ENCODE measurements at regions not wholly inside any gene's neighbourhood (a gene's known extent, or its start where the extent isn't known, plus 50 kb on each side); places are given as distances from the start of the nearest gene placed in this dataset.
"Not testable (repeated sequence)": the region's sequence is repeated elsewhere in the genome, so short reads cannot be mapped to it uniquely, and the experiment has no call there.

GRCh38 chr15:31433091-31433490, 106.5 kb downstream of the KLF13 start:
- no peak for DNase-seq (ENCODE audit: extremely low spot score, insufficient read length, low read depth)
- FAIRE-seq, result no peak

DNA sequence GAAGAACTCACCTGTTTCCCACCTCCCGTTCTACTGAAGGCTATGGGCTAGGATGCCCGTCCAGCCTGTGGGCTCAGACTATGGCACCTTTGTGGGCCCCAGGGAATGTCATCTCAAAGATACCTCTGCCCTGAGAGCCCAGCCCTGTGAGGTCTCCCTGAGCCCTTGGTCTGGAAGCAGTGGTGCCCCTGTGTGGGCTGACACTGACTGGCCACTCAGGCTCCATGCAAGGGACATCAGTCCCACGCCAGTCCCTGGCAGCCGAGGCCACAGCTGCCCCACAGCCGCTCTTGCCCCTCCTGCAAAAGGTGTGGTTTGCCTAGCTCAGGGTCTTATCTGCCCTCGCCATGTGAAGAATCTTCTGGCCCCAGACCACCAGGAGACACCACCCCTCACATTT, 106.9 kb downstream of the KLF13 start:
- FAIRE-seq, result no peak

GRCh38 chr15:31434275-31434587, 107.6 kb downstream of the KLF13 start:
- DNase-seq (ENCODE audit: extremely low spot score, insufficient read length, low read depth) (no peak), FAIRE-seq (no peak)

More for the DNA sequence above, 106.9 kb downstream of the KLF13 start:
- no peak for DNase-seq (ENCODE audit: extremely low spot score, insufficient read length, low read depth)

DNA sequence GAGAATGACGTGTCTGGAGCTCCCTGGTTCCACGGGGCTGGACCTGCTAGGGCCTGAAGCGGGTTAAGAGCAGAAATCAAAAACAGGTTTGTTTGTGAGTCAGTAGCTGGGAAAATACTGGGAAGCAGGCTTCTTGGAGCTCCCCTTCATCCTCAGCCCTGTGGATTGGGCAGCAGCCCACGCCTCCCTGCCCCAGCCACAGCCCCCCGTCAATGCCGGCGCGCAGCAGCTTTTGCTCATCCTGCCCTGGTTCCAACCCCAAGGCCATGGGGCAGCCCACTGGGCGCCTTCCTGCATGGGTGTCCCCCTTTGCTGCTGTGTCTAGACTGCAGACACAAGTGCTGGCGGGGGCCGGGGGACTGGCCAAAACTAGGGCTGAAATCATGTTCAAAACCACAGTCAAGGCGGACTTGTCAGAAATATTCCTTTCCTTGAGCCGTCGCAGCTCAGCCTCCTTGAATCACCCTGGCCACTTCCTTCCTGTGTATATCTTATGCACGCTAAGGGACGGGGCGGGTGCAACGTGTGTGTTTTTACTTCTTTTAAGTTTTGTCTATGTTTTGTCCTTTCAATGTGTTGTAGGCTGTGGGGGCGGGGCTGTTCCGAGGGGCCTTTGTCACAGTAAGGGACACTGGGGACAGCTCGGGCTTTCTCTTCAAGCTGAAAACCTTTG, 108.1 kb downstream of the KLF13 start:
- FAIRE-seq (no peak), DNase-seq (ENCODE audit: extremely low spot score, insufficient read length, low read depth) (no peak)

- FAIRE-seq, result peak; percentile 100
Measured at GRCh38 chr15:31435261-31435911, 108.8 kb downstream of the KLF13 start.

DNA sequence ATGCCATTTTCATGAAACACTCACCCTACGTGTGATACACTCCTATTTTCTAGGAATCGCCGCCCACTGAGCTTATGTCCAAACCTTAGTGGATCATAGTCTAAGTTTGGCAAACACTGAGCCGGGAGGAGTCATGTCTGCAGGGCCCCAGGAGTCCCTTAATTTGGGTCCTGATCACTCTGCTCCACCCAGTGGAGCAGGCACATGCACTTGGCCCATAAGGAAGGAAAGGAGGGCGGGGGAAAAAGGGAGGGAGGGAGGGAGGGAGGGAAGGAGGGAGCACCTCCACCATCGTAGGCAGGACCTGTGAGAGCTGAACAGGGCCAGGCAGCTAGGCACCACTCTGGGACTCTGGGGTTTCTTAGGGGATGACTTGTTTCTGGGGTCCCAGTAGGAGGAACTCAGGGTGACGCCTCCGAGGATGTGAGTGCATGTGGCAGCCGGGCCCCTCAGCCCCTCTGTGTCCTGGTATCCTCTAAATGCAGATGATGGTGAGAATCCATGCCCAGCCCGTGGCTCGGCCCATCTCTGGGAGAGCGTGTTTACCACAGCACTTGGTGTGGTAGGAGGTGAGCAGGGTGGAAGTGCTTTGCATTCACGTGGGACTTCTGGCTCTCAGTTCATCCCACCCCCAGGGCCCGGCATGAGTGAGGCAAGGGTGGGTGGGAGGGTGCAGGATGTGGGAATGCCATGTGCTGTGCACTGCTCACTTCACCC, 109.4 kb downstream of the KLF13 start:
- DNase-seq (ENCODE audit: extremely low spot score, insufficient read length, low read depth) (no peak), FAIRE-seq (no peak)

More at GRCh38 chr15:31435261-31435911, 108.8 kb downstream of the KLF13 start:
- peak; percentile 68 for DNase-seq (ENCODE audit: extremely low spot score, insufficient read length, low read depth)

DNA sequence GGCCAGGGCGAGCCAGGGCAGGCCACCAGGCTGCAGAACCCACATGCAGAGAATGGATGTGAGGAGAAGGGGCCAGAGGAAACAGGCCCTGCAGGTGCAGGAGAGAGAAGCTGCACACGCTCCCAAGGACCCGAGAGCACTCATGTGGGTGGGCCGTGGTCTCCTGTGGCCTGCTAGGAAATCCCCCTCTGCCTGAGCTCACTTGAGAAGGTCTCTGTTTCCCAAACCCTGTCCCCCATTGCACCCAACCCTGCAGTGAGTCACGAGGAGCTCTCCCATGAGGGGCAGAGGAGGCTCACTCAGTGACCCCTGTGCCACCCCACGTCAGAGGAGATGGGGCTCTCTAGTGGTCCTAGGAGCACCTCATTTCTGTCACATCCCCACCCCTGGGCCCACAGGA, 111.1 kb downstream of the KLF13 start:
- no peak for DNase-seq (ENCODE audit: extremely low spot score, insufficient read length, low read depth)
- FAIRE-seq, result peak; percentile 83

GRCh38 chr15:31438601-31439265, 112.1 kb downstream of the KLF13 start:
- DNase-seq (ENCODE audit: extremely low spot score, insufficient read length, low read depth) (no peak), FAIRE-seq (peak; percentile 24)

- DNase-seq (ENCODE audit: extremely low spot score, insufficient read length, low read depth), result no peak
- peak; percentile 68 for FAIRE-seq
Measured at GRCh38 chr15:31439328-31439727, 112.7 kb downstream of the KLF13 start.

DNA sequence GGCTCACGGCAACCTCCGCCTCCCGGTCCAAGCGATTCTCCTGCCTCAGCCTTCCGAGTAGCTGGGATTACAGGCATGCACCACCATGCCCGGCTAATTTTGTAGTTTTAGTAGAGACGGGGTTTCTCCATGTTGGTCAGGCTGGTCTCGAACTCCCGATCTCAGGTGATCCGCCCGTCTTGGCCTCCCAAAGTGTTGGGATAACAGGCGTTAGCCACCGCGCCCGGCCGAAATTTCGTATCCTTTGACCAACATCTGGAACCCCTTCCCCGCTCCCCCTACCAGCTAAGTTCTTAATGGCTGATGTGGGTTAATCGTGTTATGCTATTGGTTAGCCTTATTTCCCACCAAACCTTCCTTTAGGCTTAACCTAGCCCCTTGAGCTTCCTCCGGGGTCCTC, 113.6 kb downstream of the KLF13 start:
- not testable (repeated sequence) for DNase-seq (ENCODE audit: extremely low spot score, insufficient read length, low read depth); FAIRE-seq

DNA sequence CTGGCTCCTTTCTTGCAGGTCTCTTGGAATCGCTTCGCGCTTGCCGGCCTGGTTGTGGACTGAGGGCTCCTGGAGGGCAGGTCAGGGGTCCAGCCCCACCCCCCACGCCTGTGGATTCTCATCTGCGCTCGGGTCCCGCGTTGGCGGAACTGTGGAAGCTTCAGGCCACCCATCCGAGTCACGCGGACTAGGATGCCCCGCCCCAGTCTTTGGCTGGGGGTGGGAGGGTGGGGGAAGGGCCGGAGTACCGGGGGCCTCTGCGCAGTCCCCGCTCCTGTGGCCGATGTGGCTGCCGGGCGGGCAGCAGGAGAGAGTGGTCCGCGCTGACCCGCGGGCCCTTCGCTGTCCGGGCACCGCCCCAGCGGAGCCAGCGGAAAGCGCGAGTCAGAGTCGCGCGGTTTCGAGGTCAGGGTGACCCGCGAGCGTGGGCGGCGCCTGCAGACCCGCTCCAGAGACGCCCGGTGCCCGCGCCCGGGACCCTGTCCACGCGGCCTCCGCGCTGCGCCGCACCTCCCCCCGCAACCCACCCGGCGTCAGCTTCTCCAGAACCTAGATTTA, 114.2 kb downstream of the KLF13 start:
- no peak for FAIRE-seq
- DNase-seq (ENCODE audit: extremely low spot score, insufficient read length, low read depth), result no peak

DNA sequence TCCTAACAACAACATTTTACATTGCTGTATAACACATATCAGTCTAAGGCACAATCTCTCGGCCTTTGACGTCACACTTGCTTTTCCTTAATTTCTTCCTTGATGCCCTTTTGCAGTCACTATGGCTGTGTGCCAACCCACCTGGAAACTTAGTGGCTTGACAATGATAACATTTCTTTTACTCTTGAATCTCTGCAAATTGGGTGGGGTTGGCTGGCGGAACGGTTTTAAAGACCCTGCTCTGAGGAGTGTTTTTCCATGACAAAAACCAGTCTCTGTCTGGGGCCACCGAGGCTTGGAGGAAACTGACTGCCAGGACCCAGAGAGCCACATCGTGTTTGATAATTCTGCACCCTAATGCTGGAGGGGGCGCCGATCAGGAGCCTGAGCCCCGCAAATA, 115.6 kb downstream of the KLF13 start:
- FAIRE-seq, result no peak
- no peak for DNase-seq (ENCODE audit: extremely low spot score, insufficient read length, low read depth)

DNA sequence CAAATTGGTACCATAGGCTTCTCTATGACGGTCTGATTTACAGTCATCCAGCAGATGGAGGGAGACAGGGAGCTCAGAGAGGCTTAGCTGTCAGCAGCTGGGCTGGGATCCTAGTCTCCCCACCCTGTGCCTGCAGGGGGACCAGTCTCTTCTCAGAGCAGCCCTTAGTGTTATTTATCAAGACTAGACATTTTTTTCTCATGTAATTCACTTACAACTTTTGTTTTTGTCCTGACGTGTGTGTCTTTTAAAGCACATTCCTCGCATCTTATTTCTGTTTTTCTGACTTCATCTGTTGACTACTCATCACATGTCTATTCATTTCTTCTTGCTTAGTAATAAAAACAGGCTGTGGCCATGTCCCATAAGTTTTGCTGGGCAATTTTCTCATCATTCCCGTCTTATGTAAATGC, 116.1 kb downstream of the KLF13 start:
- DNase-seq (ENCODE audit: extremely low spot score, insufficient read length, low read depth) (no peak), FAIRE-seq (peak; percentile 52)

DNA sequence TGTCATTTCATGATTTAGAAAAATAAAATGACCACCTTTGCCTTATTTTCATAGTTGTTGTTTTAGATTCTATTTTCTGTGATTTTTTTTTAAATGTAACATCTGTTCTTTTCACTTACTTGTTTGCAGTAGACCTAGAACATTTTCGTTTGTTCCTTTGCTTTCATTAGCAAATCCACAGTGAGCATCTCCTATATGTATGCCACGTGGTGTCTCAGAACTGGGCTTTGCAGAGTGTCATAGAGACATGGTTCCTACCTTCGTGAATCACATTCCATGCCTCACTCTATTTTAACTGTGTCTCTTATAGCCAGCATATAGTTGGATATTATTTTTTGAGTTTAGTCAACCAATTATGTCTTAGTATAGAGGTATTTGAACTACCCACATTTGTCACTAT, 118.2 kb downstream of the KLF13 start:
- no peak for DNase-seq (ENCODE audit: extremely low spot score, insufficient read length, low read depth)
- peak; percentile 15 for FAIRE-seq

DNA sequence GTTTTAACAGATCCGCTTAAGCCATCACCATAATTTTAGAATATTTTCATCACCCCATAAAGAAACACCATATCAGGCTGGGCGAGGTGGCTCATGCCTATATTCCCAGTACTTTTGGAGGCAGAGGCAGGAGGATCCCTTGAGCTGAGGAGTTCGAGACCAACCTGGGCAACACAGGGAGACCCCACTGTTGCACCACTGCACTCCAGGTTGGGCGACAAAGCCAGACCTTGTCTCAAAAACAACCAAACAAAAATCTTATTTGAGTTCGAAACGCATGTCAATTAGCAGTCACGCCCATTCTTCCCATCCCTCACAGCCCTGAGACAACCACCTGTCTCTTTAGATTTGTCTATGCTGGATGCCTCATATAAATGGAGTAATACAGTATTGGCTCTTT, 119.9 kb downstream of the KLF13 start:
- no peak for FAIRE-seq

DNA sequence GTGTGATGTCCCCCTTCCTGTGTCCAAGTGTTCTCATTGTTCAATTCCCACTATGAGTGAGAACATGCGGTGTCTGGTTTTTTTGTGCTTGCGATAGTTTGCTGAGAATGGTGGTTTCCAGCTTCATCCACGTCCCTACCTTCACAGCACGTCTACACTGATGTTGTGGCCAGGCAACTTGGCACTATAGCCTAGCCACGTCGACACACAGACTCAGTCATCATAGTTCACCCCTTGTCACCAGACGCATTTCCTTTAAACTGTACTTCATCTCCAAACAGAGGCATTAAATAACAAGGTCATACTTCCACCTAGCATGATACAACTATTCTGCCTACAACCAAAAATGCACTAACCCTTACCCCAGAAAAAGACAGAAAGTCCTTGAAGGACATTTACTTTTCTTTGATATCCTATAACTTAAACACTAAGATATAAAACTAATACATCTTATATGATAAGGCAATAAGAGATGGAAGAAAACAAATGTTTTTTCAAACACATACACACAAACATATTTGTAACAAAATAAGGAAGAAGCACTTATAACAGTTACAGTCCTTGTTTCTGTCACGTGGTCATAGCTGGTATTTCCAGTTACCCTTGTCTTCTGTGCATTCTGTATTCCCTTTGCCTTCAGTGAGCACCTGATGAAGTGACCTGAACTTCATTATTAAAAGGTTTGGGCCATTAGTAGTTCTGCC, 121.4 kb downstream of the KLF13 start:
- FAIRE-seq (peak; percentile 9), DNase-seq (ENCODE audit: extremely low spot score, insufficient read length, low read depth) (no peak)

More for the DNA sequence above, 119.9 kb downstream of the KLF13 start:
- DNase-seq (ENCODE audit: extremely low spot score, insufficient read length, low read depth), result no peak

- FAIRE-seq (no peak), DNase-seq (ENCODE audit: extremely low spot score, insufficient read length, low read depth) (no peak)
Measured at GRCh38 chr15:31448635-31448979, 122.0 kb downstream of the KLF13 start.

DNA sequence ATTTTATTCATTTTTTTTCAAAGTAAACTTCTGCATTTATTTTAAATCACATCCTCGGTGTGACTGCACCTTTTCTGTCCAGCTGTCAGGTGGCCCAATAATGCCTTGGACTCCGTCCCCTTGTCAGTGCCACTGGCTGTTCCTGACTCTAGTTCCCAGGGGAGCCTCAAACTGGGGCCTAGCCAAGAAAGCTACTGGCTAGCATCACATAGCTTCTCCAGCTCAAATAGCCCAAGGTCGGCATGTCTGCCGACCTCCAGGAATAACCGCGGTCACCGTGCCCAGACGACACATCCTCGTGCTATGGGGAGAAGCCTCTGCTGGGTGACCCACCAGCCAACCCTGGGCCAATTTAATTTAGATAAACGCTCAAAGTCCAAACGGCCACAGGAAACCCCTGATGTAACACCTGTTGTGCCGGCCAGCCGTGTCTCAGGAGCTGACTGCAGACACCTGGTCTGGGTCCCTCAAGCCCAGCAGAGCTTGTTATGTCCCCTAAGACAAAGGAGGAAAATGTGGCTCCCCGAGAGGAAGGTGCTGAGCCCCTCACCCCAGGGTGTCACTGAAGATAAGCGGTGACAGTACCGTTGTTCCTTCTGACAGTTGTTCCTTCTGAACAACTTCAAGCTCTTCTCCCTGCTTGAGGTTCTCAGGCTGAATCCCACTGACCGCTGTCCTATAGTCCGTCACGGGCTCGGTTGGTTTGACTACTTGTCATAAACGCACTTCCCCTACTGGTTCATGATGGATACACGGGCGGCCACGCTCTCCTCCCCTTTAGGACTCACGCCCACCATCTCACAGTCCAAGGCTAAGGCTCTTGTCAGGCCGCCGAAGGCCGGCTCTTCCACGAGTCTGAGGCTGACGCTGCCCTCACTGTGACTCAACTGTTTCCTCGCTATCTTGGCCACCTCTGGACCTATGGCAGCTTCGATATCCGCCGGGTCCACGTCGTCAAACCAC, 126.2 kb downstream of the KLF13 start:
- no peak for FAIRE-seq
- no peak for DNase-seq (ENCODE audit: extremely low spot score, insufficient read length, low read depth)
